CD14-positive monocyte (primary cell): ENCODE measurements at regions not wholly inside any gene's neighbourhood (a gene's known extent, or its start where the extent isn't known, plus 50 kb on each side); places are given as distances from the start of the nearest gene placed in this dataset.
A peak's percentile ranks its signal among the peaks of the same experiment; 100 is the strongest.

ENCODE experiments used
- DNase-seq, 3 donors: peaks; one replicate each; pipeline ENCODE4 v3.0.0-alpha.2; 2011 to 2022
- H2AFZ ChIP-seq: 2 replicates; pipeline ENCODE4 v1.6.0; 2012; ENCODE audit warnings: mild to moderate bottlenecking, low read depth, low read length, inconsistent platforms; ENCODE audit not compliant: insufficient read depth, poor library complexity, severe bottlenecking
- H3K27ac ChIP-seq, 2 donors: 1 replicate in 1 of 2; 2 replicates in 1 of 2; pipeline ENCODE4 v1.5.1; 2012 to 2013; ENCODE audit warnings: low read length in 2 of 2, control low read depth in 1 of 2, inconsistent platforms in 1 of 2, low read depth in 1 of 2, mild to moderate bottlenecking in 1 of 2
- H3K27me3 ChIP-seq, 2 donors: one replicate each; pipeline versions ENCODE4 v1.6.0 to v1.6.1; 2011 to 2013; ENCODE audit warnings: low read length in 2 of 2; ENCODE audit not compliant: control insufficient read depth in 2 of 2, insufficient read depth in 2 of 2
- H3K36me3 ChIP-seq, 2 donors: replicated peaks in 1 of 2; 1 replicate in 1 of 2; 2 replicates in 1 of 2; pipeline versions ENCODE4 v1.5.1 to v1.6.1; 2012 to 2013; ENCODE audit warnings: low read length in 2 of 2, control low read depth in 1 of 2, inconsistent platforms in 1 of 2, mild to moderate bottlenecking in 1 of 2; ENCODE audit not compliant: insufficient read depth in 2 of 2, control insufficient read depth in 1 of 2
- H3K4me1 ChIP-seq, 2 donors: 1 replicate in 1 of 2; 2 replicates in 1 of 2; pipeline versions ENCODE4 v1.5.1 to v1.6.1; 2012 to 2013; ENCODE audit warnings: low read length in 2 of 2, control low read depth in 1 of 2, inconsistent platforms in 1 of 2, mild to moderate bottlenecking in 1 of 2, moderate library complexity in 1 of 2; ENCODE audit not compliant: insufficient read depth in 2 of 2, control insufficient read depth in 1 of 2
- H3K4me2 ChIP-seq: replicated peaks from 2 replicates; pipeline ENCODE3; 2012; ENCODE audit warnings: low read length, moderate library complexity, mild to moderate bottlenecking; ENCODE audit not compliant: poor library complexity, severe bottlenecking; ENCODE audit errors: extremely low read depth
- H3K4me3 ChIP-seq, 3 experiments: fragments of 200-600 bp in 1 of 3; sonication (generic) in 1 of 3; replicated peaks in 1 of 3; 1 replicate in 2 of 3; 2 replicates in 1 of 3; pipeline ENCODE4 v1.5.1; 2011 to 2013; ENCODE audit warnings: low read length in 3 of 3, mild to moderate bottlenecking in 3 of 3, control low read depth in 2 of 3, low read depth in 2 of 3, inconsistent platforms in 1 of 3, moderate library complexity in 1 of 3
- H3K79me2 ChIP-seq: 2 replicates; pipeline ENCODE4 v1.6.0; 2012; ENCODE audit warnings: mild to moderate bottlenecking, control low read depth, inconsistent platforms, low read length, moderate library complexity; ENCODE audit not compliant: insufficient read depth
- H3K9ac ChIP-seq: 2 replicates; pipeline ENCODE4 v1.6.0; 2017; ENCODE audit warnings: low read length, mild to moderate bottlenecking; ENCODE audit not compliant: insufficient read depth, poor library complexity, severe bottlenecking
- H3K9me3 ChIP-seq, 2 donors: replicated peaks in 1 of 2; 1 replicate in 1 of 2; 2 replicates in 1 of 2; pipeline versions ENCODE4 v1.5.1 to v1.6.1; 2012 to 2013; ENCODE audit warnings: low read length in 2 of 2, control low read depth in 1 of 2; ENCODE audit not compliant: control insufficient read depth in 1 of 2, insufficient read depth in 1 of 2
- H4K20me1 ChIP-seq: 2 replicates; pipeline ENCODE4 v1.6.0; 2012; ENCODE audit warnings: mild to moderate bottlenecking, low read length, control low read depth, moderate library complexity; ENCODE audit not compliant: insufficient read depth
- H3K27ac Mint-ChIP-seq, 7 donors: one replicate each; pipeline ENCODE4 v1.8.0; 2020; ENCODE audit warnings: mild to moderate bottlenecking in 7 of 7, mixed read lengths in 7 of 7, moderate library complexity in 6 of 7, inconsistent platforms in 2 of 7
- H3K27me3 Mint-ChIP-seq, 3 donors: one replicate each; pipeline ENCODE4 v1.8.0; 2021 to 2022; ENCODE audit warnings: low read depth in 3 of 3, mild to moderate bottlenecking in 3 of 3, mixed read lengths in 3 of 3, moderate library complexity in 3 of 3, inconsistent platforms in 1 of 3
- H3K36me3 Mint-ChIP-seq, 2 donors: one replicate each; pipeline ENCODE4 v1.8.0; 2020; ENCODE audit warnings: mixed read lengths in 2 of 2, inconsistent platforms in 1 of 2, mild to moderate bottlenecking in 1 of 2
- H3K4me1 Mint-ChIP-seq: one replicate; pipeline ENCODE4 v1.8.0; 2020; ENCODE audit warnings: mild to moderate bottlenecking, mixed read lengths
- H3K4me3 Mint-ChIP-seq, 2 donors: one replicate each; pipeline ENCODE4 v1.8.0; 2020; ENCODE audit warnings: mild to moderate bottlenecking in 2 of 2, mixed read lengths in 2 of 2, moderate library complexity in 1 of 2
- H3K9me3 Mint-ChIP-seq, 7 donors: one replicate each; pipeline ENCODE4 v1.8.0; 2020 to 2022; ENCODE audit warnings: mixed read lengths in 7 of 7, mild to moderate bottlenecking in 6 of 7, moderate library complexity in 6 of 7, inconsistent platforms in 2 of 7
- WGBS: methylation state at CpG from one replicate; pipeline ENCODE4 v1.1.5; 2013; ENCODE audit warnings: missing lambda C conversion rate; ENCODE audit not compliant: insufficient coverage; 5-methylcytosine and 5-hydroxymethylcytosine counted together
- intact Hi-C, 2 donors: fragments of 100-400 bp; cut with micrococcal nuclease; formaldehyde crosslinking; loops; one replicate each; pipeline versions ENCODE4 v1.15.0 to v1.15.1; 2023
- TF ChIP-seq, protein P1 (sequence below): fragments of 200-600 bp; IDR thresholded peaks from one replicate; pipeline ENCODE4 v1.8.0; 2022; ENCODE audit warnings: antibody characterized with exemption, mild to moderate bottlenecking

DNA sequence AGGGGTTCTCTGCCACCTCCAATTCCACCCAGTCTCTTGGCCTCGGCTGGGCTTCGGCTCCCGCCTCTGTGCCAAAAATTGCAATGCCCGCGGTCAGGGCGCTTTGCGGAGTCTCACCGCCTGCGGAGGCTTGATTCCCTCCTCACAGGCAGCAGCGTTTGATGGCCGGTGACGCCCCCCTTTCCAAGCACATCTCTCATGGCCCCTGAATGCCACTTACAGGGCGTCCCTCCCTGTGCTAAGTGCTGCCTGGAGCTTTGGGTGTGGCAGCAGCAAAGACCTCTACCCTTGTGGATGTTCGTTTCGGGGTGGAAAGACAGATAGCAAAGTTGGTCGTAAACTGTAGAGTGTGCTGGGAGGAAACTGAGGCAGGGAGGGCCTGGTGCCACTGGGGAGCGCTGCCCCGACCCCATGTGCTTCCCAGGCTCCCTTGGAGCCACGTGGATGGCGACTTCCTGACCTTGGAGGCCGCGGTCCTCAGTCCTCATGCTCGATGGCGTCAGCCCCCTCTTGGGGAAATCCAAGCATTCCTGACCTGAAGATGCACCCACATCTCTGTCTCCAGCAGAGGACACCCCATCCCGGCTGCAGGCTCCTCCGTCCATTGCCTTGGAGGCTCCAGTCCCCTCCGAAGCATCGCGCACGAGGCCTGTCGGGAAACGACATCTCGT lies 249.2 kb upstream of the IRX4 start:
- no peak overlapping the region for H3K27ac ChIP-seq
- no peaks in the 10 kb centered on the region for H3K27me3 ChIP-seq
- intact Hi-C loops: no loop called here
- Mint-ChIP-seq H3K27me3 (peaks cover 0 to 9% (median 1%) of the 10 kb centered on the region in 3 donors), H3K36me3 (no peaks in the 10 kb centered on the region), H3K27ac (no peak overlapping the region), H3K4me1 (no peaks in the 10 kb centered on the region), H3K4me3 (no peak overlapping the region), H3K9me3 (peaks cover 0 to 5% (median 0%) of the 10 kb centered on the region in 7 donors)
- no peak for DNase-seq
- H2AFZ ChIP-seq: no peak overlapping the region
- TF ChIP-seq, protein P1, sequence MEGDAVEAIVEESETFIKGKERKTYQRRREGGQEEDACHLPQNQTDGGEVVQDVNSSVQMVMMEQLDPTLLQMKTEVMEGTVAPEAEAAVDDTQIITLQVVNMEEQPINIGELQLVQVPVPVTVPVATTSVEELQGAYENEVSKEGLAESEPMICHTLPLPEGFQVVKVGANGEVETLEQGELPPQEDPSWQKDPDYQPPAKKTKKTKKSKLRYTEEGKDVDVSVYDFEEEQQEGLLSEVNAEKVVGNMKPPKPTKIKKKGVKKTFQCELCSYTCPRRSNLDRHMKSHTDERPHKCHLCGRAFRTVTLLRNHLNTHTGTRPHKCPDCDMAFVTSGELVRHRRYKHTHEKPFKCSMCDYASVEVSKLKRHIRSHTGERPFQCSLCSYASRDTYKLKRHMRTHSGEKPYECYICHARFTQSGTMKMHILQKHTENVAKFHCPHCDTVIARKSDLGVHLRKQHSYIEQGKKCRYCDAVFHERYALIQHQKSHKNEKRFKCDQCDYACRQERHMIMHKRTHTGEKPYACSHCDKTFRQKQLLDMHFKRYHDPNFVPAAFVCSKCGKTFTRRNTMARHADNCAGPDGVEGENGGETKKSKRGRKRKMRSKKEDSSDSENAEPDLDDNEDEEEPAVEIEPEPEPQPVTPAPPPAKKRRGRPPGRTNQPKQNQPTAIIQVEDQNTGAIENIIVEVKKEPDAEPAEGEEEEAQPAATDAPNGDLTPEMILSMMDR: no peak
- 93% methylated on average over 30 of the region's 33 CpGs for WGBS
- H3K4me1 ChIP-seq: no peaks in the 10 kb centered on the region
- H3K79me2 ChIP-seq: no peaks in the 10 kb centered on the region
- no peaks in the 10 kb centered on the region for H3K9me3 ChIP-seq
- H3K4me3 ChIP-seq: no peak overlapping the region
- no peak overlapping the region for H3K9ac ChIP-seq
- H3K36me3 ChIP-seq: no peaks in the 10 kb centered on the region
- H4K20me1 ChIP-seq: no peaks in the 10 kb centered on the region
- H3K4me2 ChIP-seq: no peak overlapping the region

- no peak overlapping the region for H2AFZ ChIP-seq
- H3K79me2 ChIP-seq: no peaks in the 10 kb centered on the region
- peak overlapping the region in 1 of 7 donors; percentile 19 for H3K27ac Mint-ChIP-seq
- H3K4me1 Mint-ChIP-seq: no peaks in the 10 kb centered on the region
- no peaks in the 10 kb centered on the region for H3K36me3 Mint-ChIP-seq
- H3K4me2 ChIP-seq: no peak overlapping the region
- H4K20me1 ChIP-seq: no peaks in the 10 kb centered on the region
- no peaks in the 10 kb centered on the region for H3K36me3 ChIP-seq
- no peak overlapping the region for H3K9ac ChIP-seq
- peaks cover 0 to 9% (median 2%) of the 10 kb centered on the region in 3 donors for H3K27me3 Mint-ChIP-seq
- TF ChIP-seq, protein P1: no peak
- H3K4me3 ChIP-seq: no peak overlapping the region
- peaks cover 0 to 5% (median 2%) of the 10 kb centered on the region in 7 donors for H3K9me3 Mint-ChIP-seq
- DNase-seq: no peak
- H3K27me3 ChIP-seq: no peaks in the 10 kb centered on the region
- H3K27ac ChIP-seq: no peak overlapping the region
- WGBS: 85% methylated on average over 11 of the region's 11 CpGs
- H3K4me1 ChIP-seq: no peaks in the 10 kb centered on the region
- intact Hi-C loops: no loop called here
- H3K9me3 ChIP-seq: no peaks in the 10 kb centered on the region
- no peak overlapping the region for H3K4me3 Mint-ChIP-seq
Observed at GRCh38 chr5:2131196-2131595, 248.5 kb upstream of the IRX4 start.
